ENCODE measurements at regions not wholly inside any gene's neighbourhood (a gene's known extent, or its start where the extent isn't known, plus 50 kb on each side); places are given as distances from the start of the nearest gene placed in this dataset.

- TF ChIP-seq ZNF24 (IDR thresholded peaks at IDR 0.05) (no peak), BRD4 (IDR thresholded peaks at IDR 0.05) (no peak)
Observed at GRCh38 chr3:180280555-180280954, 243.8 kb upstream of the PEX5L start.
